ENCODE measurements at regions not wholly inside any gene's neighbourhood (a gene's known extent, or its start where the extent isn't known, plus 50 kb on each side); places are given as distances from the start of the nearest gene placed in this dataset.

- Histone ChIP-seq H3K4me3 (no peak overlapping the region), H3K4me1 (no peaks in the 10 kb centered on the region), H3K36me3 (ENCODE audit: low read depth, missing control alignments) (no peaks in the 10 kb centered on the region), H3K27ac (no peak overlapping the region), H3K27me3 (no peaks in the 10 kb centered on the region), H3K9me3 (no peaks in the 10 kb centered on the region)
- intact Hi-C loops (cut with DNase I; ENCODE audit: low total_unique reads): no loop called here
- DNase-seq: no peak
- TF ChIP-seq POLR2A (IDR thresholded peaks at IDR 0.05) (no peak), CTCF (IDR thresholded peaks at IDR 0.05) (no peak)
These were observed 83.8 kb downstream of the DIO2 start for GRCh38 chr14:80127466-80127865.

- Histone ChIP-seq H3K4me3 (no peak overlapping the region), H3K4me1 (no peaks in the 10 kb centered on the region), H3K27ac (no peak overlapping the region), H3K27me3 (no peaks in the 10 kb centered on the region), H3K36me3 (ENCODE audit: low read depth, missing control alignments) (no peaks in the 10 kb centered on the region), H3K9me3 (no peaks in the 10 kb centered on the region)
- intact Hi-C loops (cut with DNase I; ENCODE audit: low total_unique reads): no loop called here
- DNase-seq: no peak
- 75 to 86% methylated on average over 3 of the region's 3 CpGs for WGBS, 2 donors
- TF ChIP-seq CTCF (IDR thresholded peaks at IDR 0.05): no peak
These were observed 86.5 kb downstream of the DIO2 start for GRCh38 chr14:80124794-80125193.

GRCh38 chr14:80117876-80118275 lies 93.4 kb downstream of the DIO2 start:
- no peak for TF ChIP-seq POLR2A (IDR thresholded peaks at IDR 0.05)
- no peak for TF ChIP-seq CTCF (IDR thresholded peaks at IDR 0.05)
- Histone ChIP-seq H3K9me3 (no peaks in the 10 kb centered on the region), H3K4me3 (no peak overlapping the region), H3K4me1 (no peaks in the 10 kb centered on the region), H3K27ac (no peak overlapping the region), H3K36me3 (ENCODE audit: low read depth, missing control alignments) (no peaks in the 10 kb centered on the region), H3K27me3 (no peaks in the 10 kb centered on the region)
- WGBS, 2 donors: 73 to 84% methylated on average over 1 of the region's 1 CpG
- no peak for DNase-seq
- intact Hi-C loops (cut with DNase I; ENCODE audit: low total_unique reads): no loop called here

GRCh38 chr14:80116157-80116556 lies 95.1 kb downstream of the DIO2 start:
- Histone ChIP-seq H3K4me3 (no peak overlapping the region), H3K36me3 (ENCODE audit: low read depth, missing control alignments) (no peaks in the 10 kb centered on the region), H3K9me3 (no peaks in the 10 kb centered on the region), H3K27me3 (no peaks in the 10 kb centered on the region), H3K4me1 (no peaks in the 10 kb centered on the region), H3K27ac (no peak overlapping the region)
- 67 to 76% methylated on average over 2 of the region's 2 CpGs for WGBS, 2 donors
- intact Hi-C loops (cut with DNase I; ENCODE audit: low total_unique reads): no loop called here
- no peak for DNase-seq
- no peak for TF ChIP-seq CTCF (IDR thresholded peaks at IDR 0.05)
- no peak for TF ChIP-seq POLR2A (IDR thresholded peaks at IDR 0.05)

GRCh38 chr14:80110721-80111120 lies 100.6 kb downstream of the DIO2 start:
- no peak for TF ChIP-seq CTCF (IDR thresholded peaks at IDR 0.05)
- no peak for TF ChIP-seq POLR2A (IDR thresholded peaks at IDR 0.05)
- H3K4me3 ChIP-seq: no peak overlapping the region
- intact Hi-C loops (cut with DNase I; ENCODE audit: low total_unique reads): no loop called here
- no peaks in the 10 kb centered on the region for H3K27me3 ChIP-seq
- no peak for DNase-seq
- 60 to 69% methylated on average over 6 of the region's 6 CpGs for WGBS, 2 donors
- no peak overlapping the region for H3K27ac ChIP-seq
- no peaks in the 10 kb centered on the region for H3K9me3 ChIP-seq
- H3K36me3 ChIP-seq (ENCODE audit: low read depth, missing control alignments): no peaks in the 10 kb centered on the region
- H3K4me1 ChIP-seq: no peaks in the 10 kb centered on the region

Measured in testis (tissue), 2 donors.